HG02798 (cell line): ENCODE measurements at regions not wholly inside any gene's neighbourhood (a gene's known extent, or its start where the extent isn't known, plus 50 kb on each side); places are given as distances from the start of the nearest gene placed in this dataset.
"Not testable (repeated sequence)": the region's sequence is repeated elsewhere in the genome, so short reads cannot be mapped to it uniquely, and the experiment has no call there.

ENCODE experiments used
- ATAC-seq: cut with Tn5 transposase; IDR thresholded peaks from one replicate; pipeline ENCODE4 v1.9.1; 2021; ENCODE audit warnings: mild to moderate bottlenecking; ENCODE audit not compliant: unreplicated experiment, poor library complexity

GRCh38 chr13:80093888-80094287, 247.0 kb downstream of the SPRY2 start:
- ATAC-seq: no peak

- no peak for ATAC-seq
These were observed 254.6 kb downstream of the SPRY2 start for GRCh38 chr13:80086304-80086721.

GRCh38 chr13:80083853-80084676, 256.9 kb downstream of the SPRY2 start:
- ATAC-seq: no peak

- no peak for ATAC-seq
These were observed 257.7 kb downstream of the SPRY2 start for GRCh38 chr13:80083081-80083852.

GRCh38 chr13:80082396-80083080, 258.4 kb downstream of the SPRY2 start:
- ATAC-seq: no peak

GRCh38 chr13:80074811-80075210, 266.1 kb downstream of the SPRY2 start:
- ATAC-seq: no peak

- ATAC-seq: no peak
These were observed 266.7 kb downstream of the SPRY2 start for GRCh38 chr13:80074143-80074752.

- ATAC-seq: no peak
These were observed 268.7 kb downstream of the SPRY2 start for GRCh38 chr13:80072231-80072630.

- ATAC-seq: no peak
These were observed 270.8 kb downstream of the SPRY2 start for GRCh38 chr13:80070024-80070703.

- ATAC-seq: no peak
These were observed 271.6 kb downstream of the SPRY2 start for GRCh38 chr13:80069374-80069773.

- no peak for ATAC-seq
These were observed 274.9 kb downstream of the SPRY2 start for GRCh38 chr13:80065996-80066395.

GRCh38 chr13:80062416-80062815, 278.5 kb downstream of the SPRY2 start:
- ATAC-seq: not testable (repeated sequence)

- no peak for ATAC-seq
These were observed 281.1 kb downstream of the SPRY2 start for GRCh38 chr13:80059789-80060188.

GRCh38 chr13:80058626-80059025, 282.3 kb downstream of the SPRY2 start:
- ATAC-seq: no peak

- ATAC-seq: no peak
These were observed 285.1 kb downstream of the SPRY2 start for GRCh38 chr13:80055847-80056246.

- ATAC-seq: no peak
These were observed 286.1 kb downstream of the SPRY2 start for GRCh38 chr13:80054806-80055205.

- no peak for ATAC-seq
These were observed 288.6 kb downstream of the SPRY2 start for GRCh38 chr13:80052286-80052685.

GRCh38 chr13:80050252-80050651, 290.7 kb downstream of the SPRY2 start:
- ATAC-seq: no peak

GRCh38 chr13:80048802-80049201, 292.1 kb downstream of the SPRY2 start:
- peak; percentile 99 for ATAC-seq

GRCh38 chr13:80048030-80048429, 292.9 kb downstream of the SPRY2 start:
- ATAC-seq: no peak
